SK-N-MC (cell line): ENCODE measurements at regions not wholly inside any gene's neighbourhood (a gene's known extent, or its start where the extent isn't known, plus 50 kb on each side); places are given as distances from the start of the nearest gene placed in this dataset.

Experiments used
- DNase-seq: peaks from one replicate; pipeline ENCODE4 v3.0.0-alpha.2; 2011; ENCODE audit warnings: low read depth, low spot score
- H3K27ac ChIP-seq: fragments of 200-600 bp; sonication (generic); 2 replicates; pipeline ENCODE4 v1.5.1; 2016; ENCODE audit warnings: mixed run types
- H3K36me3 ChIP-seq: fragments of 200-600 bp; sonication (generic); 2 replicates; pipeline ENCODE4 v1.6.1; 2017; ENCODE audit warnings: antibody characterized with exemption, low read length, mixed read lengths; ENCODE audit not compliant: insufficient read depth
- H3K4me3 ChIP-seq: fragments of 200-600 bp; sonication (generic); 2 replicates; pipeline ENCODE4 v1.5.1; 2016
- H3K9ac ChIP-seq: fragments of 200-600 bp; sonication (generic); 2 replicates; pipeline ENCODE4 v1.8.0; 2017; ENCODE audit warnings: mixed run types, mixed read lengths; ENCODE audit not compliant: insufficient read length
- H3K9me3 ChIP-seq: fragments of 200-600 bp; sonication (generic); 2 replicates; pipeline ENCODE4 v1.6.1; 2017; ENCODE audit warnings: low read depth, mild to moderate bottlenecking, antibody characterized with exemption, low read length, moderate library complexity, mixed read lengths
- EZH2 ChIP-seq: fragments of 200-600 bp; sonication (generic); IDR thresholded peaks from one replicate; pipeline ENCODE4 v1.6.1; 2017; ENCODE audit warnings: antibody characterized with exemption
- FOXP2 ChIP-seq: optimal IDR thresholded peaks from 2 replicates; pipeline ENCODE3; 2011; ENCODE audit warnings: mild to moderate bottlenecking, moderate library complexity; ENCODE audit not compliant: insufficient read depth; ENCODE audit errors: extremely low read length, control extremely low read depth
- POLR2AphosphoS5 ChIP-seq: IDR thresholded peaks from 2 replicates; pipeline ENCODE4 v1.6.1; 2012; ENCODE audit warnings: mild to moderate bottlenecking, low read depth, low read length, borderline replicate concordance

- Histone ChIP-seq H3K27ac (no peak overlapping the region), H3K4me3 (no peak overlapping the region), H3K9me3 (no peaks in the 10 kb centered on the region), H3K36me3 (no peaks in the 10 kb centered on the region), H3K9ac (no peak overlapping the region)
- DNase-seq: no peak
- no peak for TF ChIP-seq EZH2
- TF ChIP-seq POLR2AphosphoS5: no peak
- no peak for TF ChIP-seq FOXP2
Measured at GRCh38 chr1:47645151-47645550, 207.3 kb downstream of the FOXD2 start.

- TF ChIP-seq EZH2 (no peak), POLR2AphosphoS5 (no peak), FOXP2 (no peak)
- no peak overlapping the region for H3K9ac ChIP-seq
- H3K27ac ChIP-seq: no peak overlapping the region
- no peaks in the 10 kb centered on the region for H3K36me3 ChIP-seq
- no peak overlapping the region for H3K4me3 ChIP-seq
- no peaks in the 10 kb centered on the region for H3K9me3 ChIP-seq
- DNase-seq: no peak
Measured at GRCh38 chr1:47646676-47647075, 208.8 kb downstream of the FOXD2 start.

GRCh38 chr1:47647327-47647845 lies 209.5 kb downstream of the FOXD2 start:
- H3K36me3 ChIP-seq: no peaks in the 10 kb centered on the region
- H3K9me3 ChIP-seq: no peaks in the 10 kb centered on the region
- H3K27ac ChIP-seq: no peak overlapping the region
- TF ChIP-seq POLR2AphosphoS5 (no peak), FOXP2 (no peak), EZH2 (no peak)
- no peak overlapping the region for H3K4me3 ChIP-seq
- no peak for DNase-seq
- H3K9ac ChIP-seq: no peak overlapping the region

GRCh38 chr1:47650205-47650604 lies 212.4 kb downstream of the FOXD2 start:
- Histone ChIP-seq H3K9me3 (no peaks in the 10 kb centered on the region), H3K4me3 (no peak overlapping the region), H3K36me3 (no peaks in the 10 kb centered on the region), H3K9ac (no peak overlapping the region), H3K27ac (no peak overlapping the region)
- TF ChIP-seq EZH2 (no peak), POLR2AphosphoS5 (no peak), FOXP2 (no peak)
- no peak for DNase-seq

GRCh38 chr1:47650611-47651010 lies 212.8 kb downstream of the FOXD2 start:
- Histone ChIP-seq H3K4me3 (no peak overlapping the region), H3K9me3 (no peaks in the 10 kb centered on the region), H3K9ac (no peak overlapping the region), H3K27ac (no peak overlapping the region), H3K36me3 (no peaks in the 10 kb centered on the region)
- DNase-seq: no peak
- TF ChIP-seq EZH2 (no peak), FOXP2 (no peak), POLR2AphosphoS5 (no peak)

- Histone ChIP-seq H3K36me3 (no peaks in the 10 kb centered on the region), H3K9ac (no peak overlapping the region), H3K27ac (no peak overlapping the region), H3K4me3 (no peak overlapping the region), H3K9me3 (no peaks in the 10 kb centered on the region)
- DNase-seq: no peak
- TF ChIP-seq POLR2AphosphoS5: no peak
- TF ChIP-seq FOXP2: no peak
- TF ChIP-seq EZH2: no peak
Measured at GRCh38 chr1:47651311-47652089, 213.7 kb downstream of the FOXD2 start.

- H3K9ac ChIP-seq: no peak overlapping the region
- H3K27ac ChIP-seq: no peak overlapping the region
- H3K4me3 ChIP-seq: no peak overlapping the region
- H3K9me3 ChIP-seq: no peaks in the 10 kb centered on the region
- TF ChIP-seq EZH2: no peak
- TF ChIP-seq FOXP2: no peak
- TF ChIP-seq POLR2AphosphoS5: no peak
- no peaks in the 10 kb centered on the region for H3K36me3 ChIP-seq
- DNase-seq: no peak
Measured at GRCh38 chr1:47655521-47656300, 217.9 kb downstream of the FOXD2 start.
